IPS-20b (cell line): ENCODE measurements at regions not wholly inside any gene's neighbourhood (a gene's known extent, or its start where the extent isn't known, plus 50 kb on each side); places are given as distances from the start of the nearest gene placed in this dataset.
"Not testable (repeated sequence)": the region's sequence is repeated elsewhere in the genome, so short reads cannot be mapped to it uniquely, and the experiment has no call there.

ENCODE experiments used
- H3K27ac ChIP-seq: one replicate; pipeline ENCODE4 v1.5.1; 2013; ENCODE audit warnings: low read length
- H3K27me3 ChIP-seq: 2 replicates; pipeline ENCODE4 v1.6.1; 2013; ENCODE audit warnings: mild to moderate bottlenecking, low read length, inconsistent platforms; ENCODE audit not compliant: insufficient read depth
- H3K36me3 ChIP-seq: 2 replicates; pipeline ENCODE4 v1.6.1; 2013; ENCODE audit warnings: low read depth, mild to moderate bottlenecking, inconsistent platforms, low read length, moderate library complexity; ENCODE audit not compliant: insufficient read depth
- H3K4me1 ChIP-seq: 2 replicates; pipeline ENCODE4 v1.6.1; 2013; ENCODE audit warnings: mild to moderate bottlenecking, control low read depth, inconsistent platforms, low read length, moderate library complexity; ENCODE audit not compliant: insufficient read depth
- H3K4me3 ChIP-seq: 2 replicates; pipeline ENCODE4 v1.5.1; 2013; ENCODE audit warnings: mild to moderate bottlenecking, low read length, inconsistent platforms
- H3K9ac ChIP-seq: 2 replicates; pipeline ENCODE4 v1.6.1; 2013; ENCODE audit warnings: low read depth, mild to moderate bottlenecking, inconsistent platforms, low read length, moderate library complexity
- H3K9me3 ChIP-seq: 2 replicates; pipeline ENCODE4 v1.6.1; 2013; ENCODE audit warnings: mild to moderate bottlenecking, low read depth, low read length, inconsistent platforms; ENCODE audit not compliant: insufficient read depth

DNA sequence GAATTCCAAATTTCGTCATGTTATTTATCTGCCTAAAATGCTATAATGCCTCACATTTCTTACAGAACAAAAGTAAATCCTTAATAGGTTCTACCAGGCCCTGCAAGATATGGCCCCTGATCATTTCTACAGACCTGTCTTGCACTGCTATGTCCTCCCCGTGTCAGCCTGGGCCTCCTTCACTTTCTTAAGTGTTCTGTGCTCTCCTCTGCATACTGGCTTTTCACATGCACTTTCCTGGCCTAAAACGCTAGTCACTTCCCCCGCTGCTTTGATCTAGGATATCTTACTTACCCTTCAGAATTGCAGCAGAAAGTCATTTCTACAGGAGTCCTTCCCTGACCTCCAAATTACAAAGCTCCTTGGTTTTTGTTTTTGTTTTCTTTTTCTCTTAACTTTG lies 551.3 kb downstream of the NSUN3 start:
- Histone ChIP-seq H3K9ac (no peak overlapping the region), H3K27me3 (no peaks in the 10 kb centered on the region)

GRCh38 chr3:94615275-94616065 lies 552.6 kb downstream of the NSUN3 start:
- H3K4me3 ChIP-seq, result no peak overlapping the region
- no peaks in the 10 kb centered on the region for H3K4me1 ChIP-seq
- H3K27ac ChIP-seq, result no peak overlapping the region
- no peaks in the 10 kb centered on the region for H3K9me3 ChIP-seq
- no peak overlapping the region for H3K9ac ChIP-seq
- H3K36me3 ChIP-seq, result no peaks in the 10 kb centered on the region
- no peaks in the 10 kb centered on the region for H3K27me3 ChIP-seq

More for the DNA sequence above, 551.3 kb downstream of the NSUN3 start:
- Histone ChIP-seq H3K27ac (no peak overlapping the region), H3K36me3 (no peaks in the 10 kb centered on the region), H3K4me3 (no peak overlapping the region), H3K9me3 (no peaks in the 10 kb centered on the region), H3K4me1 (no peaks in the 10 kb centered on the region)

DNA sequence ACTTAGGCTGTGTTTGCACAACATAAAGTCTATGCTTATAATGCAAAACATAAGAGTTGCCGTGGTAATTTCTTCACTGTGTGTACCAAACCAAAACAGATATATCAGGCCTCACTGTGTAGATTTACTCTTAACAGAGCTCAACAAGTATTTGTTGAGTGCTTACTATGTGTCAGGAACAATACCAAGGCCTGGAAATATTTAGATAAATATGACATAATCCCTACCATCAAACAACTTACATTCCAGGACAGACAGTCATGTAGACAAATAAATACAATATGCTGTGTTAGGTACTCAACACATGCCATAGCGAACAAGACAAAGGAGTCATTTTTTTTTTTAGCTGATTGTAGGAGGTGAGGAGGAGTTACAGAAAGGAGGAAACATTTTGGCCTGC lies 554.0 kb downstream of the NSUN3 start:
- Histone ChIP-seq H3K9me3 (no peaks in the 10 kb centered on the region), H3K27ac (no peak overlapping the region), H3K4me3 (no peak overlapping the region), H3K27me3 (no peaks in the 10 kb centered on the region), H3K4me1 (no peaks in the 10 kb centered on the region), H3K9ac (no peak overlapping the region), H3K36me3 (no peaks in the 10 kb centered on the region)

DNA sequence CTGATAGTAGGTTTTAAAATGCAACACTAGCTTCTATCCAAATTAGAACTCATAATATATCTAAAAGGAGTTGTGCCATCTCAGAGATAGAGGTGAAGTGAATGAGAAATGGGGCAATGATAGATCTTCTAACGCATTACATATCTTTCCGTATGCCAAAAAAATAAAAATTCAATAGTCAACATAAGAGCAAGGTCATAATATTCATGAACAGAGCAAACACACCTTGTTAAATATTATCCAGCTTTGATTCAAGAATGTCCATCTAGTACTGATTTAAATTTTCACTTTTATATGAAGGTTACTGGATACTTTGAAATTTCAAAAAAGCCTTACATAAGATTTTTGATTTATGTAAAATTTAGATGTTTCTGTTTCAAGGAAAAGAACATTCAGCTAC lies 554.5 kb downstream of the NSUN3 start:
- Histone ChIP-seq H3K4me1 (no peaks in the 10 kb centered on the region), H3K9ac (no peak overlapping the region), H3K27ac (no peak overlapping the region), H3K9me3 (no peaks in the 10 kb centered on the region), H3K36me3 (no peaks in the 10 kb centered on the region), H3K27me3 (no peaks in the 10 kb centered on the region), H3K4me3 (no peak overlapping the region)

DNA sequence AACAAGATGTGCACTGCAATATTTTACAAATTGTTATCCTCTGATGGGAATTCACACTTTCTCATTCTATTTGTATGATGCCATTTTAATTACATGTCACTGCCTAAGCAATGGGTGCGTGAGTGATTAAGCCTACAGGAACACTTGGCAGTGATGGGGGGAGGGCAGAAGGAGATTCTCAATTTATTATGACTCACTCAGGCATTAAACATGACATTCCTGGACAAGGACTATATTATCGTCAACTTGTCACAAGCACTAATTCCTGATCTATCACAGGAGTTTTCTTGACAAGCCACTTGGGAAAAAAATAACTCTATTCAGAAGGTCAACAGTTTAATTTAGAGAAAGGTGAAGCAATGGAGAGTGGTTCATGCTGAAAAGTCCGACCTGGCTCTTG lies 556.8 kb downstream of the NSUN3 start:
- Histone ChIP-seq H3K9me3 (no peaks in the 10 kb centered on the region), H3K36me3 (no peaks in the 10 kb centered on the region), H3K27ac (no peak overlapping the region), H3K4me1 (no peaks in the 10 kb centered on the region), H3K4me3 (no peak overlapping the region), H3K9ac (no peak overlapping the region), H3K27me3 (no peaks in the 10 kb centered on the region)

DNA sequence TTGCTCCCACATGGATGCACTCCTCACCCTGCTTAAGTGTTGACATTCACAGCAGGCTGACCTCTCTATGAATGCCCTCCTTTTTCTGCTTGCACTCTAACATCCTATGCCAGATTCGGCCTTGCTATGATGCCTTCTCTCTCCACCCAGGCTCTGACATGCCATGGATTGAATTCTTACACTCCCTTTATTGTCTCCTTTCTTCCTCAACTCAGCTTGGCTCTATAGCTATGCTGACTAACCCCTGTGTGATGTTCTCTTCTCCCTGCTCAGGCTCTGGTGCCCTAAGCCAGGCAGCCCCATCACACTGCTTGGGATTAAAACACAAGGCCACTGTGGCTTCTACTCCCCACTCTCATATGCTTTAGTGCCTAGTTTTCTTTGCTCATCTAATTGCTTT lies 563.7 kb downstream of the NSUN3 start:
- no peaks in the 10 kb centered on the region for H3K36me3 ChIP-seq
- no peaks in the 10 kb centered on the region for H3K4me1 ChIP-seq
- H3K9ac ChIP-seq, result no peak overlapping the region
- no peaks in the 10 kb centered on the region for H3K9me3 ChIP-seq
- no peak overlapping the region for H3K4me3 ChIP-seq
- H3K27me3 ChIP-seq, result no peaks in the 10 kb centered on the region
- H3K27ac ChIP-seq, result no peak overlapping the region

- H3K36me3 ChIP-seq, result no peaks in the 10 kb centered on the region
- no peak overlapping the region for H3K9ac ChIP-seq
- no peak overlapping the region for H3K4me3 ChIP-seq
- no peaks in the 10 kb centered on the region for H3K9me3 ChIP-seq
- no peaks in the 10 kb centered on the region for H3K4me1 ChIP-seq
- no peak overlapping the region for H3K27ac ChIP-seq
- H3K27me3 ChIP-seq, result no peaks in the 10 kb centered on the region
Measured at GRCh38 chr3:94627689-94628088, 564.8 kb downstream of the NSUN3 start.

- 0 out of 2 replicates have a peak, but pooled peaks cover 6% of the 10 kb centered on the region for H3K4me1 ChIP-seq
- 0 out of 2 replicates have a peak, but pooled peaks cover 4% of the 10 kb centered on the region for H3K9me3 ChIP-seq
- H3K9ac ChIP-seq, result peak overlapping the region; percentile 7; the same call in 1 of the 2 replicates
- H3K27ac ChIP-seq, result no peak overlapping the region
- no peaks in the 10 kb centered on the region for H3K36me3 ChIP-seq
- no peaks in the 10 kb centered on the region for H3K27me3 ChIP-seq
- no peak overlapping the region for H3K4me3 ChIP-seq
Measured at GRCh38 chr3:94643400-94643799, 580.5 kb downstream of the NSUN3 start.

- Histone ChIP-seq H3K27me3 (no peaks in the 10 kb centered on the region), H3K36me3 (no peaks in the 10 kb centered on the region), H3K27ac (no peak overlapping the region), H3K4me1 (0 out of 2 replicates have a peak, but pooled peaks cover 6% of the 10 kb centered on the region), H3K9ac (no peak overlapping the region), H3K9me3 (0 out of 2 replicates have a peak, but pooled peaks cover 4% of the 10 kb centered on the region), H3K4me3 (no peak overlapping the region)
Measured at GRCh38 chr3:94645790-94646189, 582.9 kb downstream of the NSUN3 start.

- H3K4me3 ChIP-seq, result no peak overlapping the region
- no peaks in the 10 kb centered on the region for H3K27me3 ChIP-seq
- H3K27ac ChIP-seq, result no peak overlapping the region
- no peak overlapping the region for H3K9ac ChIP-seq
- H3K4me1 ChIP-seq, result 0 out of 2 replicates have a peak, but pooled peaks cover 6% of the 10 kb centered on the region
- no peaks in the 10 kb centered on the region for H3K36me3 ChIP-seq
- H3K9me3 ChIP-seq, result 0 out of 2 replicates have a peak, but pooled peaks cover 4% of the 10 kb centered on the region
Measured at GRCh38 chr3:94647131-94647530, 584.3 kb downstream of the NSUN3 start.

- not testable (repeated sequence) for H3K36me3 ChIP-seq, H3K9me3 ChIP-seq, H3K9ac ChIP-seq, H3K4me3 ChIP-seq, H3K27ac ChIP-seq, H3K4me1 ChIP-seq, H3K27me3 ChIP-seq
Measured at GRCh38 chr3:94648270-94649180, 585.7 kb downstream of the NSUN3 start.
